Brain microvascular endothelial cell (primary cell): ENCODE measurements at regions not wholly inside any gene's neighbourhood (a gene's known extent, or its start where the extent isn't known, plus 50 kb on each side); places are given as distances from the start of the nearest gene placed in this dataset.
A peak's percentile ranks its signal among the peaks of the same experiment; 100 is the strongest.

ENCODE experiments used
- DNase-seq: peaks from one replicate; pipeline ENCODE4 v3.0.0-alpha.2; 2020
- H3K27ac ChIP-seq: fragments of 250-450 bp; sonication (Bioruptor Pico); 2 replicates; pipeline ENCODE4 v1.5.1; 2020; ENCODE audit warnings: mild to moderate bottlenecking, moderate library complexity
- H3K27me3 ChIP-seq: fragments of 250-450 bp; sonication (Bioruptor Pico); replicated peaks from 2 replicates; pipeline ENCODE4 v1.5.1; 2020; ENCODE audit warnings: mild to moderate bottlenecking
- H3K36me3 ChIP-seq: fragments of 250-450 bp; sonication (Bioruptor Pico); replicated peaks from 2 replicates; pipeline ENCODE4 v1.5.1; 2020; ENCODE audit warnings: mild to moderate bottlenecking
- H3K4me3 ChIP-seq: 2 replicates; pipeline ENCODE4 v1.5.1; 2011; ENCODE audit warnings: low read depth, mild to moderate bottlenecking, control low read depth, low read length, moderate library complexity
- CTCF ChIP-seq: IDR thresholded peaks from 2 replicates; pipeline ENCODE4 v1.5.1; 2011; ENCODE audit warnings: low read depth, mild to moderate bottlenecking, moderate library complexity, low read length, control low read depth, inconsistent platforms; ENCODE audit errors: missing control alignments
- in situ Hi-C: cut with HindIII; loops from 2 replicates; pipeline ENCODE4 v1.10.0; 2017; ENCODE audit warnings: low sequenced_read_pairs, low pct_ligation_motif_present

- Histone ChIP-seq H3K27ac (no peak overlapping the region), H3K27me3 (no peaks in the 10 kb centered on the region), H3K4me3 (no peak overlapping the region), H3K36me3 (no peaks in the 10 kb centered on the region)
- in situ Hi-C loops: no loop called here
- DNase-seq: no peak
- TF ChIP-seq CTCF: no peak
These were observed 563.8 kb upstream of the NETO1 start for GRCh38 chr18:73431620-73432019.

GRCh38 chr18:73421010-73421409 lies 553.2 kb upstream of the NETO1 start:
- Histone ChIP-seq H3K36me3 (no peaks in the 10 kb centered on the region), H3K27ac (no peak overlapping the region), H3K27me3 (no peaks in the 10 kb centered on the region), H3K4me3 (no peak overlapping the region)
- in situ Hi-C loops: no loop called here
- no peak for TF ChIP-seq CTCF
- no peak for DNase-seq

GRCh38 chr18:73419531-73419930 lies 551.7 kb upstream of the NETO1 start:
- Histone ChIP-seq H3K27ac (no peak overlapping the region), H3K27me3 (no peaks in the 10 kb centered on the region), H3K4me3 (no peak overlapping the region), H3K36me3 (no peaks in the 10 kb centered on the region)
- DNase-seq: no peak
- no peak for TF ChIP-seq CTCF
- in situ Hi-C loops: no loop called here

GRCh38 chr18:73414598-73414997 lies 546.8 kb upstream of the NETO1 start:
- DNase-seq: no peak
- in situ Hi-C loops: no loop called here
- no peak overlapping the region for H3K27ac ChIP-seq
- H3K36me3 ChIP-seq: no peaks in the 10 kb centered on the region
- TF ChIP-seq CTCF: no peak
- no peaks in the 10 kb centered on the region for H3K27me3 ChIP-seq
- H3K4me3 ChIP-seq: no peak overlapping the region

GRCh38 chr18:73414069-73414468 lies 546.3 kb upstream of the NETO1 start:
- H3K27ac ChIP-seq: no peak overlapping the region
- no peak overlapping the region for H3K4me3 ChIP-seq
- no peaks in the 10 kb centered on the region for H3K27me3 ChIP-seq
- no peak for TF ChIP-seq CTCF
- H3K36me3 ChIP-seq: no peaks in the 10 kb centered on the region
- no peak for DNase-seq
- in situ Hi-C loops: no loop called here

GRCh38 chr18:73409242-73409641 lies 541.5 kb upstream of the NETO1 start:
- in situ Hi-C loops: no loop called here
- Histone ChIP-seq H3K27me3 (no peaks in the 10 kb centered on the region), H3K27ac (peak overlapping the region; percentile 39), H3K36me3 (no peaks in the 10 kb centered on the region), H3K4me3 (no peak overlapping the region)
- no peak for TF ChIP-seq CTCF
- no peak for DNase-seq
